NCI-H446 (cell line): ENCODE measurements at regions not wholly inside any gene's neighbourhood (a gene's known extent, or its start where the extent isn't known, plus 50 kb on each side); places are given as distances from the start of the nearest gene placed in this dataset.
"Not testable (repeated sequence)": the region's sequence is repeated elsewhere in the genome, so short reads cannot be mapped to it uniquely, and the experiment has no call there.

Experiments used
- DNase-seq, 2 experiments: peaks; one replicate each; lab custom pipeline; 2025; lab: John Stamatoyannopoulos, UW

GRCh38 chr13:44055681-44056080 is 176.0 kb downstream of the LACC1 start:
- not testable (repeated sequence) for DNase-seq

GRCh38 chr13:44058067-44058466 is 178.4 kb downstream of the LACC1 start:
- DNase-seq: no peak

- peak; percentile 46 to 68 for DNase-seq
These were observed 179.0 kb downstream of the LACC1 start for GRCh38 chr13:44058624-44059215.

- DNase-seq: no peak
These were observed 182.2 kb downstream of the LACC1 start for GRCh38 chr13:44061876-44062275.

- no peak for DNase-seq
These were observed 183.8 kb downstream of the LACC1 start for GRCh38 chr13:44063467-44063866.

- no peak for DNase-seq
These were observed 184.2 kb downstream of the LACC1 start for GRCh38 chr13:44063881-44064280.

GRCh38 chr13:44064357-44064756 is 184.7 kb downstream of the LACC1 start:
- DNase-seq: no peak

- DNase-seq: no peak
These were observed 188.5 kb downstream of the LACC1 start for GRCh38 chr13:44068169-44068568.

GRCh38 chr13:44068737-44069136 is 189.0 kb downstream of the LACC1 start:
- DNase-seq: no peak

GRCh38 chr13:44072536-44072935 is 192.8 kb downstream of the LACC1 start:
- DNase-seq: no peak

- DNase-seq: peak; percentile 31 to 50
These were observed 194.9 kb downstream of the LACC1 start for GRCh38 chr13:44074611-44075010.

- DNase-seq: peak; percentile 84 to 85
These were observed 195.4 kb downstream of the LACC1 start for GRCh38 chr13:44075113-44075512.

- no peak for DNase-seq
These were observed 199.2 kb downstream of the LACC1 start for GRCh38 chr13:44078806-44079376.

- DNase-seq: no peak
These were observed 199.9 kb downstream of the LACC1 start for GRCh38 chr13:44079413-44080205.

- peak; percentile 87 to 93 for DNase-seq
These were observed 204.4 kb downstream of the LACC1 start for GRCh38 chr13:44084146-44084545.

GRCh38 chr13:44086389-44086788 is 206.7 kb downstream of the LACC1 start:
- no peak for DNase-seq

- no peak for DNase-seq
These were observed 208.7 kb downstream of the LACC1 start for GRCh38 chr13:44088411-44088810.

- DNase-seq: no peak
These were observed 209.3 kb downstream of the LACC1 start for GRCh38 chr13:44088991-44089413.

GRCh38 chr13:44089452-44089851 is 209.7 kb downstream of the LACC1 start:
- DNase-seq: no peak

- no peak for DNase-seq
These were observed 212.6 kb downstream of the LACC1 start for GRCh38 chr13:44092078-44092970.

GRCh38 chr13:44093607-44094564 is 214.2 kb downstream of the LACC1 start:
- DNase-seq: peak in 1 of 2 experiments; percentile 17
